ENCODE measurements at regions not wholly inside any gene's neighbourhood (a gene's known extent, or its start where the extent isn't known, plus 50 kb on each side); places are given as distances from the start of the nearest gene placed in this dataset.

DNA sequence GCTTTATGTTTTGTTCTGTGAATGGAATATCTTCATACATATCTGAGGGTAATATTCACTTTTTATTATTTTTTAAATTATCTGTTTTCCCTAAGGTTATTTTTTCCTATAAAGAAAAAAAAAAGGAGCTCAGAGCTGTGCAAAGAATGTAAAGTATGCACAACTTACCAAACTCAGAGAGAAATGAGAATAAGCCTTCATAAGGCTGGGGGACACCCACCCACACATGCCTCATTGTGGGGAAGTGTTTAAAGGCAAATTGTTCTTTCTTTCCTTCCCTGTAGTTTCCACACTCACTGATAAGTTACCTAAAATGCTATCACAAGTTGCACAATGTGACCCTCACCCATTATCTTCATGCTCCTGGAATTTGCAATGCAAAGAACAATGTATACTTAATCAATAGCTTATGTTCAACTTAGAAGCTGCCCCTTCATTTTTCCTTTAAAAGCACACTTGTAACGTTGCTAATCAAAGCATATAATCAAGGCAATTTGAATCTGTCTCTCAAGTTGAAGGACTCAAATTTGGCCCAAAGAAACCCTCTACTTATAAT is 108.1 kb downstream of the GNAT3 start:
- peak in 1 of 2 donors; percentile 29 for DNase-seq (ENCODE audit: low read depth in 2 of 2)
- no peak overlapping the region for H3K4me3 ChIP-seq (replicated peaks in 1 of 2; ENCODE audit: low read depth in 2 of 2, low read length in 2 of 2)
- TF ChIP-seq, protein P1, sequence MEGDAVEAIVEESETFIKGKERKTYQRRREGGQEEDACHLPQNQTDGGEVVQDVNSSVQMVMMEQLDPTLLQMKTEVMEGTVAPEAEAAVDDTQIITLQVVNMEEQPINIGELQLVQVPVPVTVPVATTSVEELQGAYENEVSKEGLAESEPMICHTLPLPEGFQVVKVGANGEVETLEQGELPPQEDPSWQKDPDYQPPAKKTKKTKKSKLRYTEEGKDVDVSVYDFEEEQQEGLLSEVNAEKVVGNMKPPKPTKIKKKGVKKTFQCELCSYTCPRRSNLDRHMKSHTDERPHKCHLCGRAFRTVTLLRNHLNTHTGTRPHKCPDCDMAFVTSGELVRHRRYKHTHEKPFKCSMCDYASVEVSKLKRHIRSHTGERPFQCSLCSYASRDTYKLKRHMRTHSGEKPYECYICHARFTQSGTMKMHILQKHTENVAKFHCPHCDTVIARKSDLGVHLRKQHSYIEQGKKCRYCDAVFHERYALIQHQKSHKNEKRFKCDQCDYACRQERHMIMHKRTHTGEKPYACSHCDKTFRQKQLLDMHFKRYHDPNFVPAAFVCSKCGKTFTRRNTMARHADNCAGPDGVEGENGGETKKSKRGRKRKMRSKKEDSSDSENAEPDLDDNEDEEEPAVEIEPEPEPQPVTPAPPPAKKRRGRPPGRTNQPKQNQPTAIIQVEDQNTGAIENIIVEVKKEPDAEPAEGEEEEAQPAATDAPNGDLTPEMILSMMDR (IDR thresholded peaks at IDR 0.05; ENCODE audit: low read depth, low read length) = no peak

DNA sequence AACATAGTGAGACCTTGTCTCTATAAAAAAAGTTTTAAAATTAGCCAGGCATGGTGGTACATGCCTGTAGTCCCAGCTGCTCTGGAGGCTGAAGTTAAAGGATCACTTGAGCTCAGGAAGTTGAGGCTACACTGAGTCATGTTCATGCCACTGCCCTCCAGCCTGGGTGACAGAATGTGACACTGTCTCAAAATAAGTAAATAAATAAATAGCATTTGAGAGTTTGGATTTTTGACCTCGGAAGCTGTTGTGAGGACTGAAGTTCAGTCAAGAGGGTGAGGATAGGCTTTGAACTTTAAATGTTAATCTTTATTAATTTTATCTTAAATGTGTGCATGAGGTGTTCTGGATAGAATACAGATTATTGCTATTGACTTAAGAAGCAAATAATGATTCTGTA is 110.2 kb downstream of the GNAT3 start:
- TF ChIP-seq, protein P1 (IDR thresholded peaks at IDR 0.05; ENCODE audit: low read depth, low read length) = no peak
- DNase-seq (ENCODE audit: low read depth in 2 of 2) = no peak
- no peak overlapping the region for H3K4me3 ChIP-seq (replicated peaks in 1 of 2; ENCODE audit: low read depth in 2 of 2, low read length in 2 of 2)

DNA sequence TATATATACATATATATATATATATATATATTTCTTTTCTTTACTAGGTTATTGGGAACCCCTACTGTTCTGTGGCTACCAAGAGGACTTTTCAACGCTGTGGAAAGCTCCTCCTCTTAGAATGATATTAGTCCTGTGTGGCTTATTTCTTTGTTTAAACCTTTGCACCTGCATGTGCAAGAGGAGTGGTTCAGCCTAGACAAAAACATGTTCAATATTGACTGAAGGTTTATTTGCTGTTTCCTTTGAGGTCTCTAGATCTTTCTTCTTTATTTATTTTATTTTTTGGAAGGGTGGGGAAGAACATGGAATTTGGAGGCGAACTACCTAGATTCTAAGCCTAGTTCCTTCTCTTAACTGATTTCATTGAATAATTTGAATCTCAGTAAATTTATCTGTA is 118.1 kb downstream of the GNAT3 start:
- no peak overlapping the region for H3K4me3 ChIP-seq (replicated peaks in 1 of 2; ENCODE audit: low read depth in 2 of 2, low read length in 2 of 2)
- TF ChIP-seq, protein P1 (IDR thresholded peaks at IDR 0.05; ENCODE audit: low read depth, low read length) = no peak
- DNase-seq (ENCODE audit: low read depth in 2 of 2) = no peak

DNA sequence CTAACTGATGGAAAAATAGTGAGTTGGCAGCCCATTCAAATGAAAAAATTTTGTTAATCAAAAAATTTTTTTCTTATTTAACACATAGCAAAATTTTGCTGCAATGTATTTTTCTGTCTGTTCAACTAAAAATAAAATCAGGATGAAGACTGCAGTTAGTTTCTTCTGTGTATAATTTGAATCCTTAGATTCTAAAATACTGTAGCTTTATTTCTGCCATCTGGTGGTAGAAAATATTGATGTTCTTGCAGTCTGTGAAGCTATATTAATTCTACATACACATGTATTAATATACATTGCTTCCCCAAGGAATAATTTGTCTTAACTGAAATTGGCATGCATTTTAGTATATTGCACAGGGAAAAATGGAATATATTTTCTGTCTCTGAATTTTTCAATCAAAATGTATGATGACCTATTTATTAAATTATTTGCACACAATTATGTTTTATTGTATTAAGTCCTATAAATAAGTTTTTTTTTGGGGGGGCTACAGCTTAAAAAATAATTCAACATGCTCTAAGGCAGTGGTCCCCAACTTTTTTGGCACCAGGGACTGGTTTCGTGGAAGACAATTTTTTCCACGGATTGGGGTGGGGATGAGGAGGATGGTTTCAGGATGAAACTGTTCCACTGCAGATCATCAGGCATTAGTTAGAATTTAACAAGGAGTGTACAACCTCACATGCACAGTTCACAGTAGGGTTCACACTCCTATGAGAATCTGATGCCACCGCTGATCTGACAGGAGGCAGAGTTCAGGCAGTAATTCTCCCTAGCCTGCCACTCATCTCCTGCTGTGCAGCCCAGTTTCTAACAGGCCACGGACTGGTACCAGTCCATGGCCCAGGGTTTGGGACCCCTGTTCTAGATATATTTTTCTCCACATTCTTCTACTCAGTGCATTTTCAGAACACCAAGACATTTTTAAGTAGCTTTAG is 119.4 kb downstream of the GNAT3 start:
- H3K4me3 ChIP-seq (replicated peaks in 1 of 2; ENCODE audit: low read depth in 2 of 2, low read length in 2 of 2) = no peak overlapping the region
- TF ChIP-seq, protein P1 (IDR thresholded peaks at IDR 0.05; ENCODE audit: low read depth, low read length) = peak; percentile 41
- DNase-seq (ENCODE audit: low read depth in 2 of 2) = peak; percentile 70 to 71

DNA sequence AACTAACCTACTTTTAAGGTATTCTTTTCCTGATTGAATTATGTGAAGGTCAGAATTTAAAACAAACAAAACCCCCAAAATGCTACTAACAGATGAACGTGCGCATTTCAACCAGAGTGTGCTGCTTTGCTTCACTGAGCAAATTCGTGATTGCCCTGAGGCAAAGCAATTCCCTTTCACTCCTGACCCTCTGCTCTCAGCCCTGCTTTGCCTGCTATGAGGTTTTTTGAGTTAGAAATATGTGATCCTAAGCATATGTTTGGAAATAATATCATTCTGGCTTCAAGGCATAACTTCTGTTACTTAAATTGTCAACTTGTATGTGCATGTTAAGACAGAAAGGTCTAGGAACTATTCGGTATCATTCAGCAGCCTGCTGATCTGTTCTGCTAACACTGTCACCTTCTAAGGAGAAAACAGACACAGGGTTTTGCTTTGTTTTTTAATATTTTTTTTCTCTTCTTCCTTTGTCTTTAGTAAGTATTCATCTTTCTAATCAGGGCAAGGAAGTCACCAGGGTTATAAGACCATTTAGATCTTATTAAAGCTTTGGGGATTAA is 124.2 kb downstream of the GNAT3 start:
- TF ChIP-seq, protein P1 (IDR thresholded peaks at IDR 0.05; ENCODE audit: low read depth, low read length) = no peak
- peak in 1 of 2 donors; percentile 6 for DNase-seq (ENCODE audit: low read depth in 2 of 2)
- H3K4me3 ChIP-seq (replicated peaks in 1 of 2; ENCODE audit: low read depth in 2 of 2, low read length in 2 of 2) = no peak overlapping the region

DNA sequence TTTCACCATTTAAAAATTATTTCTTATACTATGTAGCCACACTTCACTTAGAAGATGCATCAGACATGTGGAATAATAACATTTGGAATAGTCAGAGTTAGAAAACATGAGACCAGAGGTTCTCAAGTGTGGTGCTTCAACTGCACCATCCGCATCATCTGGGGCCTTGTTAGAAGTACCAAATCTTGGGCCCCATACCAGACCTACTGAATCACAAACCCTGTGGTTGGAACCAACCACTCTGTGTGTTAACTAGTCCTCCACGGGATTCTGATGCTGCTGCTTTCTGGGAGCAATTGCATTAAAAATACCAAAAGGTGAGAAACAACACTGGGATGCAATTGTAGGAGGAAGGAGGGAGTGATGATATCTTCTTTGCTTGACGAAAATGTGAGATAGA is 125.2 kb downstream of the GNAT3 start:
- TF ChIP-seq, protein P1 (IDR thresholded peaks at IDR 0.05; ENCODE audit: low read depth, low read length) = no peak
- DNase-seq (ENCODE audit: low read depth in 2 of 2) = peak in 1 of 2 donors; percentile 47
- H3K4me3 ChIP-seq (replicated peaks in 1 of 2; ENCODE audit: low read depth in 2 of 2, low read length in 2 of 2) = no peak overlapping the region
